Spleen (tissue), 11 donors: ENCODE measurements at regions not wholly inside any gene's neighbourhood (a gene's known extent, or its start where the extent isn't known, plus 50 kb on each side); places are given as distances from the start of the nearest gene placed in this dataset.

Experiments
- DNase-seq: peaks from one replicate; pipeline ENCODE4 v3.0.0-alpha.2; 2020
- H3K27ac ChIP-seq, 8 donors: fragments of 200-600 bp; sonication (generic) in 7 of 8; 1 replicate in 4 of 8; 2 replicates in 4 of 8; pipeline versions ENCODE4 v1.5.0 to v1.8.0; 2016 to 2021; ENCODE audit warnings: inconsistent platforms in 4 of 8, mild to moderate bottlenecking in 4 of 8, moderate library complexity in 1 of 8
- H3K27me3 ChIP-seq, 7 donors: fragments of 200-600 bp; sonication (generic) in 6 of 7; replicated peaks in 1 of 7; 1 replicate in 4 of 7; 2 replicates in 3 of 7; pipeline versions ENCODE4 v1.5.0 to v1.8.0; 2016 to 2021; ENCODE audit warnings: inconsistent platforms in 3 of 7, mild to moderate bottlenecking in 1 of 7
- H3K36me3 ChIP-seq, 6 donors: fragments of 200-600 bp; sonication (generic) in 5 of 6; 1 replicate in 4 of 6; 2 replicates in 2 of 6; pipeline versions ENCODE4 v1.5.0 to v1.8.0; 2016 to 2021; ENCODE audit warnings: inconsistent platforms in 2 of 6
- H3K4me1 ChIP-seq, 6 donors: fragments of 200-600 bp; sonication (generic) in 5 of 6; 1 replicate in 3 of 6; 2 replicates in 3 of 6; pipeline versions ENCODE4 v1.5.0 to v1.8.0; 2016 to 2021; ENCODE audit warnings: inconsistent platforms in 3 of 6
- H3K4me3 ChIP-seq, 8 donors: fragments of 200-600 bp; sonication (generic) in 7 of 8; 1 replicate in 4 of 8; 2 replicates in 4 of 8; pipeline versions ENCODE4 v1.5.0 to v1.8.0; 2016 to 2021; ENCODE audit warnings: inconsistent platforms in 4 of 8, mild to moderate bottlenecking in 4 of 8, moderate library complexity in 2 of 8
- H3K9me3 ChIP-seq, 8 donors: fragments of 200-600 bp; sonication (generic) in 7 of 8; 1 replicate in 4 of 8; 2 replicates in 4 of 8; pipeline versions ENCODE4 v1.5.0 to v1.8.0; 2016 to 2021; ENCODE audit warnings: inconsistent platforms in 4 of 8
- CTCF ChIP-seq, 11 experiments: fragments of 200-600 bp in 7 of 11; fragments of 450-650 bp in 4 of 11; sonication (generic) in 4 of 11; IDR thresholded peaks in 8 of 11; conservative IDR thresholded peaks in 3 of 11; 1 replicate in 7 of 11; 2 replicates in 4 of 11; pipeline versions ENCODE4 v1.4.0 to v1.8.0; 2016 to 2021; ENCODE audit warnings: antibody characterized with exemption in 11 of 11, inconsistent platforms in 4 of 11, mild to moderate bottlenecking in 1 of 11
- POLR2A ChIP-seq, 3 donors: fragments of 450-650 bp; IDR thresholded peaks; one replicate each; pipeline ENCODE4 v1.5.1; 2017; ENCODE audit warnings: antibody characterized with exemption in 3 of 3, mild to moderate bottlenecking in 1 of 3
- POLR2AphosphoS5 ChIP-seq, 3 donors: sonication (generic); formaldehyde crosslinking; IDR thresholded peaks; one replicate each; pipeline ENCODE4 v1.5.1; 2017; ENCODE audit warnings: antibody characterized with exemption in 3 of 3
- WGBS, 5 donors: extraction: QIAGEN DNeasy Blood & Tissue Kit in 3 of 5; methylation state at CpG; one replicate each; pipeline versions ENCODE4 v1.1.5 to v1.1.7; 2013 to 2018; 5-methylcytosine and 5-hydroxymethylcytosine counted together
- intact Hi-C: fragments of 100-400 bp; cut with DNase I; formaldehyde crosslinking; loops from one replicate; pipeline ENCODE4 v1.15.0; 2023; ENCODE audit warnings: low total_unique reads
- donor health status: healthy with polysubstance abuse.
- donor health status: DM: no; HTN: no; CAD: no; lungs with moderate emphysema.
- donor health status: DM: no; HTN: no; CAD: no.
- donor health status: Bipolar disorder and iron deficiency.
- donor health status: healthy.
- donor health status: DM: no; HTN: no; CAD: no.
- donor health status: DM: yes; HTN: yes; CAD: no.

GRCh38 chrX:45681891-45682290 lies 481.2 kb upstream of the DIPK2B start:
- H3K9me3 ChIP-seq, result no peaks in the 10 kb centered on the region
- no peaks in the 10 kb centered on the region for H3K27me3 ChIP-seq
- no peaks in the 10 kb centered on the region for H3K4me1 ChIP-seq
- TF ChIP-seq CTCF (IDR thresholded peaks at IDR 0.05 in 8 of 11, conservative IDR thresholded peaks at IDR 0.05 in 3 of 11) (no peak), POLR2AphosphoS5 (IDR thresholded peaks at IDR 0.05) (no peak), POLR2A (IDR thresholded peaks at IDR 0.05) (no peak)
- WGBS, 5 donors, result 91 to 100% (median 94%) methylated on average over 1 of the region's 1 CpG
- DNase-seq, result no peak
- no peak overlapping the region for H3K4me3 ChIP-seq
- intact Hi-C loops, result no loop called here
- H3K36me3 ChIP-seq, result no peaks in the 10 kb centered on the region
- no peak overlapping the region for H3K27ac ChIP-seq

GRCh38 chrX:45669715-45670340 lies 469.2 kb upstream of the DIPK2B start:
- no peak overlapping the region for H3K4me3 ChIP-seq
- H3K27me3 ChIP-seq, result no peaks in the 10 kb centered on the region
- 81 to 94% (median 90%) methylated on average over 3 to 5 of the region's 5 CpGs for WGBS, 5 donors
- DNase-seq, result no peak
- no peaks in the 10 kb centered on the region for H3K4me1 ChIP-seq
- no peaks in the 10 kb centered on the region for H3K36me3 ChIP-seq
- TF ChIP-seq POLR2A (IDR thresholded peaks at IDR 0.05), result no peak
- no peak for TF ChIP-seq POLR2AphosphoS5 (IDR thresholded peaks at IDR 0.05)
- no peak for TF ChIP-seq CTCF (IDR thresholded peaks at IDR 0.05 in 8 of 11, conservative IDR thresholded peaks at IDR 0.05 in 3 of 11)
- intact Hi-C loops, result no loop called here
- no peak overlapping the region for H3K27ac ChIP-seq
- no peaks in the 10 kb centered on the region for H3K9me3 ChIP-seq

- TF ChIP-seq POLR2A (IDR thresholded peaks at IDR 0.05), result no peak
- TF ChIP-seq POLR2AphosphoS5 (IDR thresholded peaks at IDR 0.05), result no peak
- no peak for TF ChIP-seq CTCF (IDR thresholded peaks at IDR 0.05 in 8 of 11, conservative IDR thresholded peaks at IDR 0.05 in 3 of 11)
- Histone ChIP-seq H3K27ac (no peak overlapping the region), H3K27me3 (no peaks in the 10 kb centered on the region), H3K9me3 (no peaks in the 10 kb centered on the region), H3K36me3 (no peaks in the 10 kb centered on the region), H3K4me3 (no peak overlapping the region), H3K4me1 (no peaks in the 10 kb centered on the region)
- no peak for DNase-seq
- WGBS, 5 donors, result 72 to 95% (median 86%) methylated on average over 5 to 6 of the region's 6 CpGs
- intact Hi-C loops, result no loop called here
Observed at GRCh38 chrX:45668686-45669443, 468.2 kb upstream of the DIPK2B start.

GRCh38 chrX:45667666-45668065 lies 467.0 kb upstream of the DIPK2B start:
- no peaks in the 10 kb centered on the region for H3K36me3 ChIP-seq
- WGBS, 5 donors, result 67 to 100% (median 97%) methylated on average over 1 of the region's 1 CpG
- no peaks in the 10 kb centered on the region for H3K4me1 ChIP-seq
- no peak for TF ChIP-seq CTCF (IDR thresholded peaks at IDR 0.05 in 8 of 11, conservative IDR thresholded peaks at IDR 0.05 in 3 of 11)
- TF ChIP-seq POLR2AphosphoS5 (IDR thresholded peaks at IDR 0.05), result no peak
- no peak for TF ChIP-seq POLR2A (IDR thresholded peaks at IDR 0.05)
- no peaks in the 10 kb centered on the region for H3K9me3 ChIP-seq
- intact Hi-C loops, result no loop called here
- no peak overlapping the region for H3K4me3 ChIP-seq
- H3K27ac ChIP-seq, result no peak overlapping the region
- H3K27me3 ChIP-seq, result no peaks in the 10 kb centered on the region
- no peak for DNase-seq
